NK-92 treated with Interleukin-12 subunit alpha and Interleukin-12 subunit beta, amount 100 ng/mL, for 24 hours (cell line): ENCODE measurements at regions not wholly inside any gene's neighbourhood (a gene's known extent, or its start where the extent isn't known, plus 50 kb on each side); places are given as distances from the start of the nearest gene placed in this dataset.

Source experiments
- DNase-seq: peaks from one replicate; lab custom pipeline; 2025; lab: John Stamatoyannopoulos, UW

GRCh38 chr18:78655921-78656320 is 323.7 kb upstream of the SALL3 start:
- DNase-seq, result no peak

- DNase-seq, result no peak
These were observed 323.2 kb upstream of the SALL3 start for GRCh38 chr18:78656346-78656925.

GRCh38 chr18:78658531-78658930 is 321.1 kb upstream of the SALL3 start:
- no peak for DNase-seq

DNA sequence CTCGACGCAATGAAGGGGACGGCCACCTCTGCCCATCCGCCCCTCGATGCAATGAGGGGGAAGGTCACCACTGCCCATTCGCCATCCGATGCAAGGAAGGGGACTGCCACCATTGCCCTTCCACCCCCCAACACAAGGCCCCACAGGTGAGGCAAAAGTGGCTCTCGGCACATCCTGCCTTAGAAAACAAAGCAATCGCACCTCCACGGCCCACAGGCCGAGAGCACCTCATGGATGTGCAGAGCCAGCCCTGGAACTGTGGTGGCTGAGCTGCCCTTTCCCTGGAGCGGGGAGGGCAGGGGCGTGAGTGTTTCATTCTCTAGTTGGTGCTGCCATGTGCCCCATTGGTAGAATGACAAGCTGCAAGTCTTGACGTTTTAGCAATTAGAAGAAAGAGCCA is 320.6 kb upstream of the SALL3 start:
- DNase-seq, result no peak

DNA sequence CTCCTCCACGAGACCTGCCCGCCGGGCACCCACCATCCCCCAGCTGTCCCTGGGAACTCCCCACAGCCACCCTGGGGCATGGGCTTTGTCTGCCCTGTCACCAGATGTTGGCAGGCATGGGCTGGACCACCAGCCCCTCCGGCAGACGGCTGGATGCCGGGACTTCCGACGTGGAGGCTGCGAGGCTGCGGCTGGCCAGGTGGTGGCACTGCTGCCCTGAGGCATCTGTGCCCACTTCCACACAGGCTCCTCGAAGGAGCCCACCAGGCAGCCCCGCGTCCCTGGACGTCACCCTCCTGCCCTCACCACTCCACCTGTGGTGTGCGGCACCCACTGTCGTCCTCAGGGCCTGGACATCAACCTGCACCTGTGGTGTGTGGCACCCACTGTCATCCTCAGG is 319.9 kb upstream of the SALL3 start:
- DNase-seq, result no peak

GRCh38 chr18:78660311-78660710 is 319.3 kb upstream of the SALL3 start:
- DNase-seq, result no peak

DNA sequence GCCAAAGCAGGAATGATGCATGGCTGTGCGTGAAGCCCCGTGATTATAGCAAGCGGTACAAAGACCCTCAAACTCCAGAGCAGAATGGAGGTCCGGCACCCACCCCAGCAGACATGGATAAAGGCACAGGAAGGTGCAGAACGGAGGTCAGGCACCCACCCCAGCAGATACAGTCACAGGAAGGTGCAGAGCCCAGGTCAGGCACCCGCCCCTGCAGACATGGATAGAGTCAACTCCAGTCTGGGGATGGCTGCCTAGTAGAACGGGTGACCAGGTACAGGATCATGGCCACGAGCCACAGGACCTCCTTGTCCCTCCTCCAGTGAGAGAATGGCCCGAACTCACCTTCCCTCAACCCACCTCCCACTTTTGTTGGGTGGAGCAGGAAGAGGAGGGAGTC is 318.3 kb upstream of the SALL3 start:
- DNase-seq, result no peak

GRCh38 chr18:78662879-78663278 is 316.7 kb upstream of the SALL3 start:
- no peak for DNase-seq

DNA sequence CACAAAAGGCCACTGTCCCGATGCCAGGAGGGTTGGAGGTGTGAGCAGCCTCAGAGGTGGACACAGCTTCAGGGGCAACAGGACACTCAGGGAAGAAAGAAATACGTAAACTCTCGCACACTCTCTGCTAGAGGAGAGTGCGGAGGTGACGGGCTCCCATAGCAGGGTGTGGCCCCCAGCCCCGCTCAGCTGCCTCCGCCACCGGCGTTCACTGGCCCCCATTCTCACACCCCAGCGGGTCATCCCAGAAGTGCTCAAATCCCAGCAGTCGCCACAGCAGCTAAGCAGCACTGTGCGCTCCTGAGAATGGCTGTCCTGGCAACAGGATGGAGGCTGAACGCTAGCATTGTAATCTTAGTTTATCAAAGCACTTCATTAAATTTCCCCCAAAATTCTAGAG is 315.6 kb upstream of the SALL3 start:
- no peak for DNase-seq

- no peak for DNase-seq
These were observed 314.8 kb upstream of the SALL3 start for GRCh38 chr18:78664848-78665247.

DNA sequence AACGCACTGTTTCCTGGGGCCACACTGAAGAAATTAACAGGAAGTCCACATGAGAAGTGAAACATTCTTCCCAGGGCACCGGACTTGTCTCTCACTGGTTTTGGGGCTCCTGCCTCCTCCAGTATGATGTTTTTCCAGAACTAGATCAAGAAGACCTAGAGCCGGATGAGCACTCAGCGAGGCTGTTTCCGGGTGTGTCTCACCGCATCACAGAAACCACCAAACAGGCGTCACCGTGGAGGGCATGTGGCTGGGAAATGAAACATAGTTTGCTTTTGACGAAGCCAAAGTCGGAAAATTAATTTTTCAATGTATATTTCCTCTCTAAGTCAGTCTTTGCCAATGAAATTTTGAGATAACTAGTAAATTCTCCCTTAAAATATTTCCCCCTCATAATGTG is 314.0 kb upstream of the SALL3 start:
- no peak for DNase-seq

DNA sequence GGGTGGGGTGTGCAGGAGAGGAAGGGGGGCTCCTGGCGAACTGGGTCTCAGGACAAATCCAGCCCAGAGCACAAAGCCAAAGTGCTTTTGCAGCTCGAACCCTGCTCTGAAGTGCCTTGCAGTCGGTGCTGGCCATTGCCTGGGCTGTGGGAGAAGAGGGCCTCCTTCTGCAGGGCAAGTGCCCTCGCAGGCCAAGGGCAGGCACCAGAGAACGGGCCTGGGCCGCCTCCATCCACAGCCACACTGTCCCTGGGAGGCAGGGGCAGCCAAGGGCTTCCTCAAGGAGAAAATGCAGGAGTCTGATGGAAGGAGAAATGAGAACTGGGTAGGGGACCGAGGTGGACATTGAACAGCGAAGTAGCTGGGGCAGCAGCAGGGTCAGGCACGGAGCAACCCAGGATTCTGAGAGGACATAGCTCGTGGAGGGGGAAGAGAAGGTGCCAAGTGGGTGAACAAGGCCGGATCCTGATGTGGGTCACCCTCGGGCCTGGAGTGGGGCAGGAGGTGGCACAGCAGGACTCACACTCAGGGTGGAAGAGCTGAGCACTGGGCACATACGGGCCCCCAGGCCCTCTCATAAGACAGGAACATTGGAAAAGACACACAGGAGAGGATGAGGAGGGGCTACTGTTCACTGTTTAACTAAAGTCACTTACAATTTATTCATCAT is 312.8 kb upstream of the SALL3 start:
- DNase-seq, result no peak

GRCh38 chr18:78670778-78671391 is 308.7 kb upstream of the SALL3 start:
- no peak for DNase-seq

DNA sequence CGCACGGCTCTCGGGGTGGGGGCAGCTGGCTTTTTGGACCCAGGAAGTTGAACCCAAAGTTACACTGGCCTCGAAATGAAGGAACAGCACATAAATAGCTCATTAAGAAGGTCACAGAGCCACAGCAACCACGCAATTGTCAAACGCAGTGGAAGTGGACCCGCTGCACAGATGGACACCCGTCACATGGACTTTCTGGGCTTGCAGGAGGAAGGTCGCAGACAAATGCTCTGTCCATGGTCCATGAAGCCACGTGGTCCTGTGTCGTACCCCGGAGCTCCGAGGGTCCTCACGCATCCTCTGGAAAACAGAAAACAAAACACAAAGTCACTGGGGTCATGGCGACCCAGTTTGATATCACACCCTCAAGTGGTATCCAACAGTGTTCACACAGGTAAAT is 308.1 kb upstream of the SALL3 start:
- DNase-seq, result no peak

DNA sequence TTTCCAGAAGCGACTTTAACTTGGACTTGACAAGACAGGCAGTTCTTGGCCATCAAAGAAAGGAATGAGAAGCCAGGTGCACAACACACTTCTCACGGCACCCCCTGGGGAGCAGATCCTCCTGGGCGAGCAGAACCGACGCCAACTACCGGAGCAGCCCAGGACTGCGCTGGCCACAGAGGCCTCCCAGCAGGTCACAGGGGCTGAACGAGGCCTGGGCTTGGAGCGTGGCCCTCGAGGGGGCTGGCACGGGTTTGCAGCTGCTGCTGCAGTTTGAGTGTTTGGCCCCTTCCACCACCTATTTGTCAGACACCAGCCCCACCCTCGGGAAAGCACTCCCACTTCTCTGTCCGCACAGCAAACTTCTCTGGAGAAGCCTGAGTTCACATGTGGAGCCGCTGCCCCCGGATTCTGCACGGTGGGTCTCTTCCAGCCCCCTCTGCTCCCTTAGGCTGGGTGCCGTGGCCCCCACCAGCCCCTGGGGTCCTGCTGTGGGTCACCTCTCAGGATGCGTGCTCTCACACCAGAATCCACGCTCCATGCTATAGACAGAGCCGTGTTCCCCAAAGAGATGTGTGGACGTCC is 306.7 kb upstream of the SALL3 start:
- no peak for DNase-seq

GRCh38 chr18:78673516-78674321 is 305.9 kb upstream of the SALL3 start:
- no peak for DNase-seq

DNA sequence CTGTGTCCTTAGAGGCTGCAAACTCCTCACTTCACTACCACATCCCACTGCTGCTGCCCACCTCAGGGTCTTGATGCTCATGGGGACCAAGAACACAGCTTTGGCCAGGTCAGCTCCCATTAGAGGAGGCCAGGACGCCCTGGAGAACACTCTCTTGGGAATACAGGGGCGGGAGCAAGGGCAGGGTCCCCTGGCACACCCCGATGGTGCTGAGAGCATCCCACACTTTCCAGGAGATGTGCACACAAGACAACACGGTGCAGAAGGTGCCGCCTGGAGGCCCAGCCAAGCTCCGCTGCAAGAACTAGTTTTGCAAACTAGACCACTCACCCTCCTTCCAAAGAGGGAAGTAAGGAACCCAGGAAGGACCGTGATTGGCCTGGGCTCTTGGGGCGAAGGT is 304.4 kb upstream of the SALL3 start:
- no peak for DNase-seq

DNA sequence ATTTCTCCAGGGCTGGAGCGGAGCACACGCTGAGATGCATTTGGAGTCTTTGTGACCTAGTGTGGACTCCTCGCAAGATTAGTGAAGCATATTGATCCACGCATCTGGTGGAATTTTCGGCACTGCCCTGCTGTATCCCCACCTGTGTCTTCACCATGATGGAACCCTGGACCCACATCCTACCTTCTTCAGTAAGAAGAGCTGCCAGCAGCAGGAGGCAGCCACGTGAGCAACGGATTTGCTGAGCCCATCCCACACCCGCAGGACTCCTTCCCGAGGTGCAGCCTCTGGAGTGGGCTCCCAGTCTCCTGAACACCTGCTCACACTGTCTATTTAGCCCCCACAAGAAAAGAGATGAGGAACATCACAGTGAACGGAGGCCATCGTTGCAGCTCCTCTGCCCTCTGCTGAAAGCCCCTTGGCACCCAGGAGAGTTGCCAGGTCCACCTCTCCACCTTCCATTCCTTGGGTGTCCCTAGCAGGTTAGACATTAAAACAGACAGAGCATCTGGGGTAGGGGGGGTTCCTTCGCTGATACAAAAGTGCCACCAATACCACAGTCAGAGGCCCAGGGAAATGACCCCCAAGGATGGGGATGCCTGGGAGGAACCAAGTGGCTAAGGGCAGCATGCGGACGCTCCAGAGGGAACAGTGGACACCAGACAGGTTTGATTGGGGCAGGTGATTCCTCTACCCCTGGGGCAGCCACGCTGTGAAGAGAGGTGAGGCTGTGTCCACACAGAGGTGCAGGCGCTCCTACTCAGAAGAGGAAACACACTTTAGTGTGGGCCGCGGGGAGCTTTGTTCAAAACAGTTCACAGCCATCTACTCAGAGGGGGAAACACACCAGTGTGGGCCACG is 302.8 kb upstream of the SALL3 start:
- DNase-seq, result no peak

DNA sequence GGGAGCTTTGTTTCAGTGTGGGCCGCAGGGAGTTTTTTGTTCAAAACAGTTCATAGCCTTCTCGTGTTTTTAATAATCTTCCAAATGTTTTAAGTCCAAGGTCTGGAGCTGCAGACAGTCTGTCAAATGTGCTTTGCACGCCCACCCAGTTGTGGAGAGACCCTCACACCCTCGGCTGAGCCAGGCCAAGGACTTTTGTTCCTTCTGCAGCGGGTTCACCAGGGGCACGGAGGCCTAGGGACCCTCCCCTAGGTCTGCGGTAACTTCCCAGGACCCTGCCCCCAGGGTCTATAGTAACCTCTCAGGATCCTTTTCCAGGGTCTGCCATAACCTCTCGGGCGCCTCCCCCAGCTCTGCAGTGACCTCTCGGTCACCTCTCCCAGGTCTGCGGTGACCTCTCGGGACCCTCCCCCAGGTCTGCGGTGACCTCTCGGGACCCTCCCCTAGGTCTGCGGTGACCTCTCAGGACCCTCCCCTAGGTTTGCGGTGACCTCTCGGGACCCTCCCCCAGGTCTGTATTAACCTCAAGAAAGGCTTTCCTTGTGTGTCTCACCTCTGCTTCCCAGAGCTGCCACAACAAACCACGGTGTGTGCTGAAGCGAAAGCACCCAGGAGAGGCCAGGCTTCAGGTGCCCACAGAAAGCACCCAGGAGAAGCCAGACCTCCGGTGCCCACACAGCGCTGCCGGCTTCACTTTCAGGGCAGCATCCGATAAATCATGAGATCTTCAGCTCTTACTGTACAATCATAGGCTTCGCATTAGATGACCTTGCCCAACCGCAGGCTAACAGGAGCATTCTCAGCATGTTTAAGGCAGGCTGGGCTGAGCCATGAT is 301.9 kb upstream of the SALL3 start:
- DNase-seq, result no peak

- no peak for DNase-seq
These were observed 301.3 kb upstream of the SALL3 start for GRCh38 chr18:78678318-78678695.

GRCh38 chr18:78679031-78679430 is 300.6 kb upstream of the SALL3 start:
- DNase-seq, result no peak
